ENCODE measurements at regions not wholly inside any gene's neighbourhood (a gene's known extent, or its start where the extent isn't known, plus 50 kb on each side); places are given as distances from the start of the nearest gene placed in this dataset.
"Not testable (repeated sequence)": the region's sequence is repeated elsewhere in the genome, so short reads cannot be mapped to it uniquely, and the experiment has no call there.

DNA sequence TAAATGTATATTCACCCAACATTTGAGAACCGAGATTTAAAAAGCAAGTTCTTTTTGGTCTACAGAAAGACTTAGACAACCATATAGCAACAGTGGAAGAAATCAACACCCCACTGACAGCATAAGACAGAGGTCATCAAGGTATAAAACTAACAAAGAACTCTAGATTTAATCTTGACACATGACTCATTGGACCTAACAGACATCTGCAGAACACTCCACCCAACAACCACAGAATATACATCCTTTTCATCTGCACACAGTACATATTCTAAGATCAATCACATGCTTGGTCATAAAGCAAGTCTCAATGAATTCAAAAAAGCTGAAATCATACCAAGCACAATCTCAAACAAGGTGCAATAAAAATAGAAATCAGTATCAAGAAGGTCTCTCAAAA is 65.8 kb downstream of the SPIN4 start:
- no peak for DNase-seq (ENCODE audit: low read depth)

GRCh38 chrX:63284659-63285058 is 66.5 kb downstream of the SPIN4 start:
- no peak for DNase-seq (ENCODE audit: low read depth)

GRCh38 chrX:63283348-63283747 is 67.8 kb downstream of the SPIN4 start:
- no peak for DNase-seq (ENCODE audit: low read depth)

GRCh38 chrX:63282828-63283227 is 68.3 kb downstream of the SPIN4 start:
- no peak for DNase-seq (ENCODE audit: low read depth)

DNA sequence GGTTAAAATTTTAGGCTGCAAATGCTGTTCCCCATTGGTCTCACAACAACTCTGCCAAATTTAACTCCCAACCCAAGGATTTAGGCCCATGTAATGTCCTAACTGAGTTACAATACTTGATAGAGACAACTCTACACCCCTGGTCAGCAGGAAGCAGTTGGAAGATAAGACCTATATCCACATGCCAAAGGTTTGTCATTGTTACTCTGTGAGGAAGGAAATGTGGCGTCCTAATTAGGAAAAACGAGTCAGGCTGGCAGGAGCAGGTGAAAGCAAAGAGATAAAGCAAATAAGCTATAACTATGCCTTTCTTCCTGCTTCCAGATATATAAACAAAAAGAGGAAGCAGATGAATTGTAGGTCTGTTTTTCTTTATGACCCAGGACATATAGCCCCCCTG is 69.1 kb downstream of the SPIN4 start:
- DNase-seq (ENCODE audit: low read depth) = no peak

GRCh38 chrX:63281465-63281864 is 69.7 kb downstream of the SPIN4 start:
- DNase-seq (ENCODE audit: low read depth) = no peak

DNA sequence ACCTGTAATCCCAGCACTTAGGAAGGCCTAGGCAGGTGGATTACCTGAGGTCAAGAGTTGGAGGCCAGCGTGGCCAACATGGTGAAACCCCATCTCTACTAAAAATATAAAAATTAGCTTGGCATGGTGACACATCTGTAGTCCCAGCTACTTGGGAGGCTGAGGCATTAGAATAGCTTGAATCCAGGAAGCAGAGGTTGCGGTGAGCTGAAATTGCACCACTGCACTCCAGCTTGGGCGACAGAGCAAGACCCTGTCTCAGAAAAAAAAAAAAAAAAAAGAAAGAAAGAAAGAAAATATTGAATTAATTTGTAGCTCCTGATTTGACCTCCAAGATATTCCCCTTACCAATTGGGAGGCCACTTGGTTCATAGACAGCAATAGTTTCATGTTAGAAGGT is 73.7 kb downstream of the SPIN4 start:
- not testable (repeated sequence) for DNase-seq (ENCODE audit: low read depth)

GRCh38 chrX:63275127-63275526 is 76.0 kb downstream of the SPIN4 start:
- DNase-seq (ENCODE audit: low read depth) = no peak

DNA sequence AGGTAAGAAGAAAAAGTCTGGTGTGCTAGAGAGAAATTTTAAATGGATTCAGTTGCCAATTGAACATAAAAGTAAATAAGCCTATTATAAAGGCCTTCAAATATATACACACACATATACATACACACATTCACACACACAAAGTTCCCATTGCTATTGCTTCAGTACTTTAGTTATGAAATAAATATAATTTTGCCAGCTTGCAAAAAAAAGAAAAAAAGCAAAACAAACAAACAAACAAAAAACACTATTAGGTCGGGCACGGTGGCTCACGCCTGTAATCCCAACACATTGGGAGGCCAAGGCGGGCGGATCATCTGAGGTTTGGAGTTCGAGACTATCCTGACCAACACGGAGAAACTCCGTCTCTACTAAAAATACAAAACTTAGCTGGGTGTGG is 80.3 kb downstream of the SPIN4 start:
- no peak for DNase-seq (ENCODE audit: low read depth)

DNA sequence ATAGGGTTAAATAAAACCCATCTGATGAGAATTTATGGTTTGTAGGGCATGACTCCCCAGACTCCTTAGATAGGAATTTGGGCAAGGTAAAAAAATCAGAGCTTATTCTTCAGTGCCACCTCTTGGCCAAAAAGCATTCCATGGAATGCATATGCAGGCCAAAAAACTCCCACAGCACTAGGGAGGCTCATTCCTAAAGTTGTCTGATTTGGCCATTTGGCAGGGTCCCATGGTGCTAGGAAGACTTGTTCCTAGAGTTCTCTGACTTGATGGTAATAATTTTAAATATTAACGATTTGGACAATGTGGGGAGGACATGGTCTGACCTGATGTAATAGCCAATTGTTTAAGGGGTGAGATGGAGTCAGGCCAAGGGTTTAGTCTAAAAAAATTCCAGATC is 93.0 kb downstream of the SPIN4 start:
- DNase-seq (ENCODE audit: low read depth) = no peak

- peak; percentile 0 for DNase-seq (ENCODE audit: low read depth)
These were observed 100.8 kb downstream of the SPIN4 start for GRCh38 chrX:63250253-63250868.

DNA sequence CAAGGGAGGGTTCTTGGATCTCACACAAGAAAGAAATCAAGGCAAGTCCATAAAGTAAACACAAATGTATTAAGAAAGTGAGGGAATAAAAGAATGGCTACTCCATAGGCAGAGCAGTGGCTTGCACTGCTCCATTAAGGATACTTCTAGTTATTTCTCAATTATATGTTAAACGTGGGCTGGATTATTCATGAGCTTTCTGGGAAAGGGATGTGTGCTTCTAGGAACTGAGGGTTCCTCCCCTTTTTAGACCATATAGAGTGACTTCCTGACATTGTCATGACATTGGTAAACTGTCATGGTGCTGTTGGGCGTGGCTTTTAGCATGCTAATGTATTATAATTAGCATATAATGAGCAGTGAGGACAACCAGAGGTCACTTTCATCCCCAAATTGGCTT is 108.4 kb downstream of the SPIN4 start:
- not testable (repeated sequence) for DNase-seq (ENCODE audit: low read depth)

DNA sequence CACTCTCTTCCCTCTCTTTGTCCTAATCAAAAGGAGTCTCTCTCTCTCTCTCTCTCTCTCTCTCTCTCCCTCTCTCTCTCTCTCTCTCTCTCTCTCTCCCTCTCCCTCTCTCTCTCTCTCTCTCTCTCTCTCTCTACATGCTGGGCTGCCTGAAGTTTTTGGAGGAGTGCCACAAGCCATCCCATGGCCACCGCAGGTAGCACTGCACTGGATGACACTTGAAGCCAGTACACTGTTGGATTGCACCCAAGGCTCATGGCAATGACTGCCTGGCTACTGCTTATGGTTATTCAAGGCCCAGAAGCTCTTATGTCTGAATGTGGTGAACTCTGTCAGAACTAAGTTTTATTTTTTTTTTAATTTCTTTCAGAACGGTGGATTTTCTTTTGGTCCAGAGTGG is 115.2 kb downstream of the SPIN4 start:
- DNase-seq (ENCODE audit: low read depth) = not testable (repeated sequence)

- DNase-seq (ENCODE audit: low read depth) = not testable (repeated sequence)
These were observed 118.1 kb downstream of the SPIN4 start for GRCh38 chrX:63233013-63233412.

DNA sequence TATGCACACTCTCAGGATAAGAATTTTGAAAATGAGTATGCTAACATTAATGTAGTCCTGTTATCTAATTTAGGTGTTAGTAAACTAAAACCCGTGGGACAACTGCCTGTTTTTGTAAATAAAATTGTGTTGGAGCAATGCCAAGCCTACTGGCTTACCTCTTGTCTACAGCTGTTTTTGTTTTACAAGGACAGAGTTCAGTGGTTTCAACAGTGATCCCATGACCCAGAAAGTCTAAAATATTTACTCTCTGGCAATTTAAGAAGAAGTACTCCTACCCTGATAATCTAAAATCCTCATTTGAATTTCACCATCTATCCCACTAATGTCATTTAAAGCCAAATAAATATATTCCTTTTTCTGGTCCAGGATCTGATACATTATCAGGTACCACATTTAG is 132.9 kb downstream of the SPIN4 start:
- not testable (repeated sequence) for DNase-seq (ENCODE audit: low read depth)

- DNase-seq (ENCODE audit: low read depth) = not testable (repeated sequence)
These were observed 133.6 kb downstream of the SPIN4 start for GRCh38 chrX:63217549-63217948.

GRCh38 chrX:63209645-63210044 is 141.5 kb downstream of the SPIN4 start:
- DNase-seq (ENCODE audit: low read depth) = not testable (repeated sequence)

GRCh38 chrX:63209128-63209527 is 142.0 kb downstream of the SPIN4 start:
- DNase-seq (ENCODE audit: low read depth) = not testable (repeated sequence)

DNA sequence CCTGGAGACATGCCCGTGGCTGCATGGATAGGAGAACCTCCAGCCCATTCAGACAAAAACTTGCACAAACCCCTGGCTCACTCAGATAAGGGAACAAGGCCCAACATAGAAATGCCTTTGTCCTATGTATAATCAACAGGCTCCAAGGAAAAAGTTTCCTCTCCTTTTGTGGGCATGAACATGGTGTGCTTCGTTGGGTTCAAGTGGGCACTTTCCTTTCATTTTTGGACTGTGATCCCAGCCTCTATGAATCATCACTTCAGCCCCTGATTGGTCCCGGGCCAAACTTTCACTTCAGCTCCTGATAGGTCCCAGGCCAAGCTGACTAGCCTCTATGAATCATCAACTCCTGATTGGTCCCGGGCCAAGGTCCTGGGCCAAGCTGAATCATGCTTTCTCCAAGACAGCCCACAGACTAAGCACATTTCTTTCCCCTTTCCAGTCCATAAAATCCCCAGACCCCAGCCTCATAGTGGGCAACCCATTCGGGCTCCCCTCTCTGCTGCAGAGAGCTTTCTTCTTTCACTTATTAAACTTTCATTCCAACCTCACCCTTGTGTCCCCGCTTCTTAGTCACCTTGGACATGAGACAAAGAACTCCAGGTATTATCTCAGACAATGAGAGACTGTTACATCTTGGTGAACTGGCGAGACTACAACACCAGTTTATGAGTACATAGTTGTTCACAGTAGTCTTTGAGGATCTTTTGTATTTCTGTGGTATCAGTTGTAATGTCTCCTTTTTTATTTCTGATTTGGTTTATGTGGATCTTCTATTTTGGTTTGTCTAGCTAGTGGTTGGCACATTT is 146.7 kb downstream of the SPIN4 start:
- DNase-seq (ENCODE audit: low read depth) = not testable (repeated sequence)

GRCh38 chrX:63201987-63202386 is 149.1 kb downstream of the SPIN4 start:
- DNase-seq (ENCODE audit: low read depth) = not testable (repeated sequence)

DNA sequence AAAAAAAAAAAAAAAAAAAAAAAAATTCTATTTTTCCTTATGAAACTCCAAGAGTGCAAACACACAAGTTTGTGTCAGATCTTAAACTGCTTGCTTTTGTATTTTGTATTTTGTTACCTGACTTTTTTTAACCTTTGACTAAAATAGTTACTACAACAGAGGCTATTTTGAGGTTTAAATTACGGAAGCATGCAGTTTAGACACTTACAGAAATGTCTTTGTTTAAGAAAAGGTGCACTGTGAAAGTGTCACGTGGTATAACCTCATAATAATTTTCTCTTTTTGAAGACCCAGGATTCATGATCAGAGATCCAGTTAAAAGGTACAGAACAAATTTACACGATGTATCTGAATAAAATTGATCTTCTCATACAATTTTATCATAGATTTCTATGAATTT is 152.4 kb downstream of the SPIN4 start:
- DNase-seq (ENCODE audit: low read depth) = not testable (repeated sequence)

GRCh38 chrX:63192366-63193041 is 158.6 kb downstream of the SPIN4 start:
- DNase-seq (ENCODE audit: low read depth) = not testable (repeated sequence)

GRCh38 chrX:63186137-63186536 is 165.0 kb downstream of the SPIN4 start:
- DNase-seq (ENCODE audit: low read depth) = no peak

All from stimulated activated CD8-positive, alpha-beta memory T cell treated with anti-CD3 and anti-CD28 coated beads, Interleukin-12 subunit alpha, Interleukin-12 subunit beta, amount 100 ng/mL, for 1 hour (primary cell).